Gastrocnemius medialis (tissue), 4 donors: ENCODE measurements at regions not wholly inside any gene's neighbourhood (a gene's known extent, or its start where the extent isn't known, plus 50 kb on each side); places are given as distances from the start of the nearest gene placed in this dataset.
A peak's percentile ranks its signal among the peaks of the same experiment; 100 is the strongest.

Experiments used
- ATAC-seq, 2 donors: fragments of 150-250 bp; one replicate each; pipeline ENCODE4 v1.9.1; 2016
- DNase-seq, 2 donors: peaks; one replicate each; pipeline ENCODE4 v3.0.0-alpha.2; 2019
- H3K27ac ChIP-seq, 4 donors: fragments of 200-600 bp; sonication (generic); 1 replicate in 1 of 4; 2 replicates in 3 of 4; pipeline ENCODE4 v1.5.1; 2016 to 2018; ENCODE audit warnings: mild to moderate bottlenecking in 2 of 4, moderate library complexity in 1 of 4
- H3K27me3 ChIP-seq, 3 donors: fragments of 200-600 bp; sonication (generic) in 2 of 3; 1 replicate in 1 of 3; 2 replicates in 2 of 3; pipeline versions ENCODE4 v1.5.1 to v1.6.0; 2016 to 2019; ENCODE audit warnings: mild to moderate bottlenecking in 1 of 3, moderate library complexity in 1 of 3
- H3K36me3 ChIP-seq, 2 donors: fragments of 200-600 bp; sonication (generic) in 1 of 2; one replicate each; pipeline ENCODE4 v1.5.1; 2017 to 2018
- H3K4me1 ChIP-seq, 2 donors: fragments of 200-600 bp; sonication (generic) in 1 of 2; one replicate each; pipeline ENCODE4 v1.5.1; 2016 to 2017; ENCODE audit warnings: mild to moderate bottlenecking in 2 of 2
- H3K4me3 ChIP-seq, 4 donors: fragments of 200-600 bp; sonication (generic) in 3 of 4; 1 replicate in 1 of 4; 2 replicates in 3 of 4; pipeline ENCODE4 v1.5.1; 2016 to 2019; ENCODE audit warnings: mild to moderate bottlenecking in 2 of 4
- H3K9me3 ChIP-seq, 3 donors: fragments of 200-600 bp; sonication (generic) in 2 of 3; 1 replicate in 1 of 3; 2 replicates in 2 of 3; pipeline ENCODE4 v1.5.1; 2016 to 2019
- POLR2A ChIP-seq, 2 donors: fragments of 450-650 bp; IDR thresholded peaks; one replicate each; pipeline ENCODE4 v1.6.1; 2017; ENCODE audit warnings: antibody characterized with exemption in 2 of 2, mild to moderate bottlenecking in 2 of 2, moderate library complexity in 2 of 2
- in situ Hi-C, 4 donors: fragments of 200-750 bp; cut with MboI; loops; one replicate each; pipeline versions ENCODE4 v1.15.0 to v1.8.0; 2017; ENCODE audit warnings: low sequenced_read_pairs in 4 of 4
- intact Hi-C: fragments of 100-400 bp; cut with DNase I; formaldehyde crosslinking; loops from one replicate; pipeline ENCODE4 v1.15.1; 2023; ENCODE audit warnings: low total_unique reads
- TF ChIP-seq, protein P1 (sequence below), 5 experiments: fragments of 450-650 bp in 3 of 5; fragments of 200-600 bp in 2 of 5; sonication (generic) in 2 of 5; IDR thresholded peaks in 4 of 5; conservative IDR thresholded peaks in 1 of 5; 1 replicate in 4 of 5; 2 replicates in 1 of 5; pipeline ENCODE4 v1.5.1; 2016 to 2019; ENCODE audit warnings: antibody characterized with exemption in 5 of 5, mild to moderate bottlenecking in 3 of 5, moderate library complexity in 3 of 5

DNA sequence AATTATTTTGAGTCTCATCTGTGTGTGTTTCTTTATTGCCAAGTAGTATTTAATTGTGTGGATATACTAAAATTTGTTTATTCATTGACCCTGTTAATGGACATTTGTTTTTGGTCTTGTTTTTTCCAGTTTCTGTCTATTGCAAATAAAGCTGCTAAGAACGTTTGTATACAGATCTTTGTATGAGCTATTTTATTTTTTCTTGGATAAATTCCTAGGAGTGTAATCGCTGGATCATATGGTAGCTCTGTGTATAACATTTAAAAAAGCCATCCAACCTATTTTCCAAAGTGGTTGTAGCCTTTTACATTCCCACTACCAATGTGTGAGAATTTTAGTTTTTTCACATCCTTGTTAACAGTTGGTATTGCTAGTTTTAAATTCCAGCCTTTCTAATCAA lies 382.7 kb upstream of the USP24 start:
- Histone ChIP-seq H3K4me3 (no peak overlapping the region), H3K9me3 (no peaks in the 10 kb centered on the region), H3K27me3 (no peaks in the 10 kb centered on the region), H3K36me3 (no peaks in the 10 kb centered on the region), H3K27ac (no peak overlapping the region), H3K4me1 (no peaks in the 10 kb centered on the region)
- no peak for DNase-seq
- in situ Hi-C loops (no loop called here), intact Hi-C loops (no loop called here)
- TF ChIP-seq, protein P1, sequence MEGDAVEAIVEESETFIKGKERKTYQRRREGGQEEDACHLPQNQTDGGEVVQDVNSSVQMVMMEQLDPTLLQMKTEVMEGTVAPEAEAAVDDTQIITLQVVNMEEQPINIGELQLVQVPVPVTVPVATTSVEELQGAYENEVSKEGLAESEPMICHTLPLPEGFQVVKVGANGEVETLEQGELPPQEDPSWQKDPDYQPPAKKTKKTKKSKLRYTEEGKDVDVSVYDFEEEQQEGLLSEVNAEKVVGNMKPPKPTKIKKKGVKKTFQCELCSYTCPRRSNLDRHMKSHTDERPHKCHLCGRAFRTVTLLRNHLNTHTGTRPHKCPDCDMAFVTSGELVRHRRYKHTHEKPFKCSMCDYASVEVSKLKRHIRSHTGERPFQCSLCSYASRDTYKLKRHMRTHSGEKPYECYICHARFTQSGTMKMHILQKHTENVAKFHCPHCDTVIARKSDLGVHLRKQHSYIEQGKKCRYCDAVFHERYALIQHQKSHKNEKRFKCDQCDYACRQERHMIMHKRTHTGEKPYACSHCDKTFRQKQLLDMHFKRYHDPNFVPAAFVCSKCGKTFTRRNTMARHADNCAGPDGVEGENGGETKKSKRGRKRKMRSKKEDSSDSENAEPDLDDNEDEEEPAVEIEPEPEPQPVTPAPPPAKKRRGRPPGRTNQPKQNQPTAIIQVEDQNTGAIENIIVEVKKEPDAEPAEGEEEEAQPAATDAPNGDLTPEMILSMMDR (IDR thresholded peaks at IDR 0.05 in 4 of 5, conservative IDR thresholded peaks at IDR 0.05 in 1 of 5): no peak
- no peak for TF ChIP-seq POLR2A (IDR thresholded peaks at IDR 0.05)
- ATAC-seq: no peak

DNA sequence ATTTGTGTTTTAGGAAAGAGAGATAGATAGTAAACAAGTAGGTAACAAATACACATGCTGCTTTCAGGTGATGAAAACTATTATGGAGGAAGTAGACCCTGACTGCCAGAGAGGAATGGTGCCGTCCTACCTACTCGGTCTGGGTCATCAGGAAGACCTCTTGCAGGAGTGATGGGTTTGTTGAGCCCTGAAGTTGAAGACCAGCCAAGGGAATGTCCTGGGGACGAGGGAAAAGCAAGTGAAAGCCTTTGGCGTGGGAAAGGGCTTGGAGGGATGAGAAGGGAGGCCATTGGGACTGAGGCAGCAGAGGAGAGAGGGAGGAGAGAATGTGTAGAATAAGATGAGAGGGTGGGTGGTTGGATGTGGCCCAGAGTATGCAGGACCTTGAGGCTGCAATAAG lies 379.5 kb upstream of the USP24 start:
- H3K27me3 ChIP-seq: no peaks in the 10 kb centered on the region
- H3K4me3 ChIP-seq: no peak overlapping the region
- in situ Hi-C loops (no loop called here), intact Hi-C loops (no loop called here)
- no peak overlapping the region for H3K27ac ChIP-seq
- DNase-seq (no peak), ATAC-seq (no peak)
- H3K36me3 ChIP-seq: no peaks in the 10 kb centered on the region
- no peak for TF ChIP-seq POLR2A (IDR thresholded peaks at IDR 0.05)
- TF ChIP-seq, protein P1 (IDR thresholded peaks at IDR 0.05 in 4 of 5, conservative IDR thresholded peaks at IDR 0.05 in 1 of 5): no peak
- H3K9me3 ChIP-seq: no peaks in the 10 kb centered on the region
- no peaks in the 10 kb centered on the region for H3K4me1 ChIP-seq

DNA sequence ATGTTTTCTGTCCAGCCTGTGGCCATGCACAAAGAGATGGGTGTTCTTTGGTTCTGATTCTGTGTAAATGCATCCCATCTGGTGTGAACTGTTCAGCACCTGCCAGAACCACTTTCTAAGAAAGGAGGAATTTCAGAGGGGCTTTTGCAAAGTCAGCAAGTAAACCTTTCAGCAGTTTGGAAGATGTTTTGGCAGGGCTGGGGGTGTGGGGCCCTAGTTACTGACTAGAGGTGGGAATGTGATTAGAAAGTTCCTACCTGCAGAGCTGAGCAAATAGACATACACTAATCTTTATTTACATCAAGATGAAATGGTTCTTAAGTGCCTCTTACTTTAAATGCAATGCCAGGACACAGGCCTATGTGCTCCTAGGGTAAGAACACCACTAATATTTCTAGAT lies 378.1 kb upstream of the USP24 start:
- no peak overlapping the region for H3K27ac ChIP-seq
- no peak for TF ChIP-seq POLR2A (IDR thresholded peaks at IDR 0.05)
- TF ChIP-seq, protein P1 (IDR thresholded peaks at IDR 0.05 in 4 of 5, conservative IDR thresholded peaks at IDR 0.05 in 1 of 5): no peak

DNA sequence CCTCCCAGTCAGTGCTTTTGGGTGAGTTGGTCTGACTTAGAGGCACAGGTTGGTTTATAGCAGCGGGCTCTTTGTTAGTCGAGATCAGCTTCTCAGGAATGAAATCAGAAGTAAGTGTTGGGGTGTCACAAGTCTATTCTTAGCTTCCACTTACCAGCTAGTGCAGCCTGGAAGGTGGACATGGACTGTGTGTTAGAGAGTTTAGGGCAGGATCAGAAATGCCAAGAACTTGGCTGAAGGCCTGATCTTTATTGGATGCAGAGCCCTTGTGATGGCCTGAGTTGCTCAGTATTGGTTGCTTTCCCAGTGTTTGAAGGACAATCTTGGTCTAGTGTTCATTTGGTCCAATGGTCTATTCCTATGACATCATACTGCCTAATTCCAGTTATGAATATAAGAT lies 377.0 kb upstream of the USP24 start:
- DNase-seq (no peak), ATAC-seq (no peak)
- TF ChIP-seq, protein P1 (IDR thresholded peaks at IDR 0.05 in 4 of 5, conservative IDR thresholded peaks at IDR 0.05 in 1 of 5): no peak
- no peak for TF ChIP-seq POLR2A (IDR thresholded peaks at IDR 0.05)
- Histone ChIP-seq H3K4me1 (no peaks in the 10 kb centered on the region), H3K27me3 (no peaks in the 10 kb centered on the region), H3K9me3 (no peaks in the 10 kb centered on the region), H3K27ac (no peak overlapping the region), H3K4me3 (no peak overlapping the region), H3K36me3 (no peaks in the 10 kb centered on the region)
- in situ Hi-C loops (no loop called here), intact Hi-C loops (no loop called here)

More for the DNA sequence above, 378.1 kb upstream of the USP24 start:
- Histone ChIP-seq H3K4me3 (no peak overlapping the region), H3K36me3 (no peaks in the 10 kb centered on the region), H3K9me3 (no peaks in the 10 kb centered on the region), H3K4me1 (no peaks in the 10 kb centered on the region), H3K27me3 (no peaks in the 10 kb centered on the region)
- intact Hi-C loops (no loop called here), in situ Hi-C loops (no loop called here)
- ATAC-seq: no peak
- no peak for DNase-seq

DNA sequence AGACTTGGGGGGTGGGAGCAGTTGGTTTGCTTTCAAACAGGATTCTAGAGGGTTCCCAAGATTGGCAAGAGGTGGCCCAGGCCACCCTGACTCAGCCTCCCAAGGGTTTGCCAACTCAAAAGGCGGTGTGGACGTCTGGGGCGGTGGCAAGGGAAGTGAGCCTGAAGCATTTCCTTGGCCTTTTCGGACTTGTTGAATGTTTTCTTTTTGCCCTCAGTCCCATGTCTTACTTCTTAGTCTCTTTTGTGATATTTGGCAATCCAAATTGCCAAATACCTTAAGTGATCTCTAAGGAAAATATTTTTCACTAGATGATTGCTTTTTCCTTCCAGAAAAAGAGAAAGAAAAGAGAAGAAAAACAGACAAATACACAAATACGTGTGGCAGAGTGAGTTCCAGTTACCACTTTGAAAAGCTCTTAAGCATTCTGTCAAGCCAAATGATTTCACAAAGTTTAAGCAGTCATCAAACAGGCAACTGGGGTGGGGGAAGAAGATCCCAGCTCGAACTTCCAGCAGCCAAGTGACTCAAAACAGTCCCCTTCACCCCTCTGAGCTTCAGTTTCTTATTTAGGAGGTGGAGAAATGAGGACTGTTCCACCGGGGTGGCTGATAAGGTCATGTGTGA lies 374.6 kb upstream of the USP24 start:
- intact Hi-C loops: no loop called here
- peak overlapping the region; percentile 22 to 61 (median 56) for H3K27ac ChIP-seq
- peak; percentile 51 to 74 for ATAC-seq
- TF ChIP-seq, protein P1 (IDR thresholded peaks at IDR 0.05 in 4 of 5, conservative IDR thresholded peaks at IDR 0.05 in 1 of 5): no peak
- no peak for TF ChIP-seq POLR2A (IDR thresholded peaks at IDR 0.05)
- peak in 1 of 2 donors; percentile 25 for DNase-seq
- no peaks in the 10 kb centered on the region for H3K36me3 ChIP-seq
- no peak overlapping the region for H3K4me3 ChIP-seq
- H3K4me1 ChIP-seq: peaks cover 5 to 6% of the 10 kb centered on the region in 2 donors
- H3K27me3 ChIP-seq: no peaks in the 10 kb centered on the region
- no peaks in the 10 kb centered on the region for H3K9me3 ChIP-seq
- in situ Hi-C loops: no loop called here
